ENCODE measurements at regions not wholly inside any gene's neighbourhood (a gene's known extent, or its start where the extent isn't known, plus 50 kb on each side); places are given as distances from the start of the nearest gene placed in this dataset.

DNA sequence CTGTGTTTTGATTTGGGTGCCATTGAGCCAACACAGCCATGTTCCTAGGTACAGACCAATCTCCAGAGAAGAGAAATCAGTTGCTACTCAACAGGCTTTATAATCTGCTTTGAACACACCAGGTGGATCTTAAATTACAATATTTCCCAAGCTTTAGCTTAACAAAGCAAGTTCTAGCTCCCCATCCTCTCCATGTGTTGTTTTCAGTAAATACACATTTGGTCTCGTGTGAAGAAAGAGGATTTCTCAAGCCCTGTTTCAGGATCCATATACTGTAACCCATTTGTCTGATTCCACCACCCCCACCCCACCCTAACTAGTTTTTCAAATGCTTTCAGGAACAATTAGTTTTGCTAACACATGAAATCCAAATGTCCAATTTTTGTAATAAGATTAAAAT, 109.6 kb upstream of the NIPBL start:
- Histone ChIP-seq H3K9me3 (no peaks in the 10 kb centered on the region), H3K4me1 (no peaks in the 10 kb centered on the region), H3K27me3 (no peaks in the 10 kb centered on the region), H3K36me3 (replicated peaks in 1 of 2; ENCODE audit: insufficient read depth in 1 of 2, low read depth in 2 of 2) (no peaks in the 10 kb centered on the region), H3K27ac (no peak overlapping the region), H3K4me3 (no peak overlapping the region)
- 71 to 91% methylated on average over 1 of the region's 1 CpG for WGBS, 2 donors
- ATAC-seq (no peak), DNase-seq (no peak)
- intact Hi-C loops (cut with DNase I): no loop called here
- TF ChIP-seq POLR2A (IDR thresholded peaks at IDR 0.05): no peak
- TF ChIP-seq, protein P1, sequence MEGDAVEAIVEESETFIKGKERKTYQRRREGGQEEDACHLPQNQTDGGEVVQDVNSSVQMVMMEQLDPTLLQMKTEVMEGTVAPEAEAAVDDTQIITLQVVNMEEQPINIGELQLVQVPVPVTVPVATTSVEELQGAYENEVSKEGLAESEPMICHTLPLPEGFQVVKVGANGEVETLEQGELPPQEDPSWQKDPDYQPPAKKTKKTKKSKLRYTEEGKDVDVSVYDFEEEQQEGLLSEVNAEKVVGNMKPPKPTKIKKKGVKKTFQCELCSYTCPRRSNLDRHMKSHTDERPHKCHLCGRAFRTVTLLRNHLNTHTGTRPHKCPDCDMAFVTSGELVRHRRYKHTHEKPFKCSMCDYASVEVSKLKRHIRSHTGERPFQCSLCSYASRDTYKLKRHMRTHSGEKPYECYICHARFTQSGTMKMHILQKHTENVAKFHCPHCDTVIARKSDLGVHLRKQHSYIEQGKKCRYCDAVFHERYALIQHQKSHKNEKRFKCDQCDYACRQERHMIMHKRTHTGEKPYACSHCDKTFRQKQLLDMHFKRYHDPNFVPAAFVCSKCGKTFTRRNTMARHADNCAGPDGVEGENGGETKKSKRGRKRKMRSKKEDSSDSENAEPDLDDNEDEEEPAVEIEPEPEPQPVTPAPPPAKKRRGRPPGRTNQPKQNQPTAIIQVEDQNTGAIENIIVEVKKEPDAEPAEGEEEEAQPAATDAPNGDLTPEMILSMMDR (IDR thresholded peaks at IDR 0.05): no peak

DNA sequence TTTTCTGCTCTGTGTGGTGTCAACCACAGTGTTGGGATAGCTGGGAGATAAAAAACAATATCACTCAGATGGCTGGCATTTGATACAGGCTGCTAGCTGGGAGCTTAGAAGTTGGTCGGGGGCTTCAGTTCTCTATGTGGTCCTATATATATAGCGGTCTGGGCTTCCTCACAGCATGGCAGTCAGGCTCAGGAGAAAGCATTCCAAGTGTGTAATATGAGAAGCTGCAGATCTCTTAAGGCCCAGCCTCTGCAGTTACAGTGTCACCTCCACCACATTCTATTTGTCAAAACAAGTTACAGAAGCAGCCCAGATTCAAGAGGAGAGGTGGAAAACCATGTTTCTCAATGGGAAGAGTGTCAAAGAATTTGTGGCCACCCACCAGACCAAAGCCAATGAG, 108.1 kb upstream of the NIPBL start:
- 77 to 100% methylated on average over 2 of the region's 2 CpGs for WGBS, 2 donors
- Histone ChIP-seq H3K4me3 (no peak overlapping the region), H3K4me1 (no peaks in the 10 kb centered on the region), H3K27me3 (no peaks in the 10 kb centered on the region), H3K36me3 (replicated peaks in 1 of 2; ENCODE audit: insufficient read depth in 1 of 2, low read depth in 2 of 2) (no peaks in the 10 kb centered on the region), H3K27ac (no peak overlapping the region), H3K9me3 (no peaks in the 10 kb centered on the region)
- ATAC-seq: no peak
- no peak for DNase-seq
- intact Hi-C loops (cut with DNase I): no loop called here
- no peak for TF ChIP-seq POLR2A (IDR thresholded peaks at IDR 0.05)
- TF ChIP-seq, protein P1 (IDR thresholded peaks at IDR 0.05): no peak

DNA sequence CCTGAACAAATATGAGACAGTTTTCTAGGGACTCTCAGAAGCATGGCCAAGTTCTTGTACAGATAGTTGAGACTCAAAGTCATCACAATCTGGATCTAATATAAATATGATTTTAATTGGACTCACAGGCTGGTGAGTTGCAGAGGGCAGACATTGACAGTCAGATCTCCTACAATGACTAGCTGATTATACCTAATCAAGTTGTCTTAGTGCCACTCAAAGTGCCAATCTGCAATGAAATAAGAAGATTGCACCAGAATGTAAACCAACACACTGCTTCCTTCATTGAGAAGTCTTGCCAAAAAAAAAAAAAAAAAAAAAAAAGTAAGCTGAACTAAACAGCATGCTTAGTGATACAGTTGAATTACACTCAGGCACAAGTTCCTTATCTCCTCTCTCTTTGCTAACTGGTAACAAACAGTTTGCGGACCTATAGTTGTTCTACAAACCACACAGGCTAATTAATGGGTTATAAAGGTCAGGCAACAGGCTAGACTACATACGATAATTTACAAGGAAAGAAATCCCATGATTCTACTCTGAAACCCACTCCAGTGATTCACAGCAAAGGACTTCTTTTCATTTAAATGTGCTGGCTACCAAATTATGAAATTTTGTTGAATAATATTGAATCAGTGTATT, 107.3 kb upstream of the NIPBL start:
- no peaks in the 10 kb centered on the region for H3K9me3 ChIP-seq
- no peaks in the 10 kb centered on the region for H3K4me1 ChIP-seq
- no peaks in the 10 kb centered on the region for H3K36me3 ChIP-seq (replicated peaks in 1 of 2; ENCODE audit: insufficient read depth in 1 of 2, low read depth in 2 of 2)
- no peak for DNase-seq
- no peak overlapping the region for H3K4me3 ChIP-seq
- WGBS, 2 donors: 32 to 35% methylated on average over 2 of the region's 2 CpGs
- intact Hi-C loops (cut with DNase I): no loop called here
- no peak for ATAC-seq
- TF ChIP-seq POLR2A (IDR thresholded peaks at IDR 0.05): no peak
- TF ChIP-seq, protein P1 (IDR thresholded peaks at IDR 0.05): no peak
- no peak overlapping the region for H3K27ac ChIP-seq
- H3K27me3 ChIP-seq: no peaks in the 10 kb centered on the region

DNA sequence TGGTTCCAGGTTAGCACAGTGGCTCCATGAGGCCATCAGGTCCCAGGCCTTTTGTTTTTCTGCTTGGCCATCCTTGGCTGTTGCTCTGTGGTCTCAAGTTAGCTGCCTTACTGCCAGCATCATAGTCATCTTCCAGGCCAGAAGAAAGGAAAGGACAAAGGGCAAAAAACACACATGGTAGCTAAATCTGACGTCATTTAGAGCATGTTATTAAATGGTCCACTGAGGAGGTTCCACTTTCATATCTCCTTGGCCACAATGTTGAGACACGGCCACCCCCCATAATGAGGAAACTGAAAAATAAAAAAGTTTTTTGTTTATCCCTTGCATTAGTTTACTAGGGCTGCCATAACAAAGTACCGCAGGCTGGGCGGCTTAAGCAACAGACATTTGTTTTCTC, 106.4 kb upstream of the NIPBL start:
- WGBS, 2 donors: 82 to 87% methylated on average over 4 of the region's 4 CpGs
- ATAC-seq: no peak
- TF ChIP-seq, protein P1 (IDR thresholded peaks at IDR 0.05): no peak
- TF ChIP-seq POLR2A (IDR thresholded peaks at IDR 0.05): no peak

More for the DNA sequence above, 106.4 kb upstream of the NIPBL start:
- H3K36me3 ChIP-seq (replicated peaks in 1 of 2; ENCODE audit: insufficient read depth in 1 of 2, low read depth in 2 of 2): no peaks in the 10 kb centered on the region
- no peaks in the 10 kb centered on the region for H3K9me3 ChIP-seq
- no peak overlapping the region for H3K27ac ChIP-seq
- intact Hi-C loops (cut with DNase I): no loop called here
- no peak overlapping the region for H3K4me3 ChIP-seq
- H3K4me1 ChIP-seq: no peaks in the 10 kb centered on the region
- no peaks in the 10 kb centered on the region for H3K27me3 ChIP-seq
- no peak for DNase-seq

All from body of pancreas (tissue), 4 donors.